HG02571 (cell line): ENCODE measurements at regions not wholly inside any gene's neighbourhood (a gene's known extent, or its start where the extent isn't known, plus 50 kb on each side); places are given as distances from the start of the nearest gene placed in this dataset.

Source experiments
- ATAC-seq: cut with Tn5 transposase; IDR thresholded peaks from one replicate; pipeline ENCODE4 v1.9.1; 2021; ENCODE audit warnings: mild to moderate bottlenecking, moderate library complexity; ENCODE audit not compliant: unreplicated experiment

GRCh38 chr10:78771808-78772455, 296.8 kb upstream of the ZMIZ1 start:
- no peak for ATAC-seq

- no peak for ATAC-seq
Observed at GRCh38 chr10:78772486-78772885, 296.3 kb upstream of the ZMIZ1 start.

- ATAC-seq, result no peak
Observed at GRCh38 chr10:78772986-78773530, 295.7 kb upstream of the ZMIZ1 start.

GRCh38 chr10:78774614-78774998, 294.2 kb upstream of the ZMIZ1 start:
- no peak for ATAC-seq

- no peak for ATAC-seq
Observed at GRCh38 chr10:78774999-78775711, 293.6 kb upstream of the ZMIZ1 start.

GRCh38 chr10:78775891-78776290, 292.9 kb upstream of the ZMIZ1 start:
- ATAC-seq, result no peak

GRCh38 chr10:78776756-78777155, 292.0 kb upstream of the ZMIZ1 start:
- no peak for ATAC-seq

GRCh38 chr10:78777466-78777865, 291.3 kb upstream of the ZMIZ1 start:
- no peak for ATAC-seq

GRCh38 chr10:78777867-78778266, 290.9 kb upstream of the ZMIZ1 start:
- no peak for ATAC-seq

- ATAC-seq, result no peak
Observed at GRCh38 chr10:78778444-78779338, 290.1 kb upstream of the ZMIZ1 start.

GRCh38 chr10:78779339-78779955, 289.3 kb upstream of the ZMIZ1 start:
- no peak for ATAC-seq

- ATAC-seq, result no peak
Observed at GRCh38 chr10:78780551-78780961, 288.2 kb upstream of the ZMIZ1 start.

- no peak for ATAC-seq
Observed at GRCh38 chr10:78781251-78781913, 287.4 kb upstream of the ZMIZ1 start.

- no peak for ATAC-seq
Observed at GRCh38 chr10:78781991-78782390, 286.8 kb upstream of the ZMIZ1 start.

GRCh38 chr10:78782441-78782840, 286.3 kb upstream of the ZMIZ1 start:
- no peak for ATAC-seq

- no peak for ATAC-seq
Observed at GRCh38 chr10:78783753-78784152, 285.0 kb upstream of the ZMIZ1 start.

GRCh38 chr10:78784546-78784945, 284.2 kb upstream of the ZMIZ1 start:
- no peak for ATAC-seq

- ATAC-seq, result no peak
Observed at GRCh38 chr10:78785066-78785465, 283.7 kb upstream of the ZMIZ1 start.

- ATAC-seq, result no peak
Observed at GRCh38 chr10:78785991-78786390, 282.8 kb upstream of the ZMIZ1 start.

GRCh38 chr10:78787125-78787524, 281.6 kb upstream of the ZMIZ1 start:
- ATAC-seq, result no peak
